Fibroblast of pulmonary artery (primary cell): ENCODE measurements at regions not wholly inside any gene's neighbourhood (a gene's known extent, or its start where the extent isn't known, plus 50 kb on each side); places are given as distances from the start of the nearest gene placed in this dataset.
"Not testable (repeated sequence)": the region's sequence is repeated elsewhere in the genome, so short reads cannot be mapped to it uniquely, and the experiment has no call there.

Source experiments
- DNase-seq: peaks from one replicate; pipeline ENCODE4 v3.0.0-alpha.2; 2010; ENCODE audit warnings: low read depth
- H3K4me3 ChIP-seq: replicated peaks from 2 replicates; pipeline ENCODE4 v1.5.1; 2011; ENCODE audit warnings: low read depth, mild to moderate bottlenecking, control low read depth, low read length, moderate library complexity
- CTCF ChIP-seq: IDR thresholded peaks from 2 replicates; pipeline ENCODE4 v1.5.1; 2011; ENCODE audit warnings: mild to moderate bottlenecking, control low read depth, low read length, inconsistent platforms; ENCODE audit errors: missing control alignments

- H3K4me3 ChIP-seq, result no peak overlapping the region
- no peak for TF ChIP-seq CTCF
These were observed 97.8 kb downstream of the HFE start for GRCh38 chr6:26185004-26185403.

GRCh38 chr6:26185802-26186201 lies 98.6 kb downstream of the HFE start:
- no peak for DNase-seq
- no peak for TF ChIP-seq CTCF
- no peak overlapping the region for H3K4me3 ChIP-seq

More at GRCh38 chr6:26185004-26185403, 97.8 kb downstream of the HFE start:
- DNase-seq, result no peak

- TF ChIP-seq CTCF, result no peak
- DNase-seq, result no peak
- H3K4me3 ChIP-seq, result no peak overlapping the region
These were observed 99.4 kb downstream of the HFE start for GRCh38 chr6:26186652-26187051.

GRCh38 chr6:26187292-26187691 lies 100.1 kb downstream of the HFE start:
- no peak overlapping the region for H3K4me3 ChIP-seq
- TF ChIP-seq CTCF, result no peak
- no peak for DNase-seq

- peak; percentile 51 for DNase-seq
- TF ChIP-seq CTCF, result no peak
- peak overlapping the region; percentile 75 for H3K4me3 ChIP-seq
These were observed 100.9 kb downstream of the HFE start for GRCh38 chr6:26187981-26188635.

GRCh38 chr6:26191512-26191911 lies 104.3 kb downstream of the HFE start:
- not testable (repeated sequence) for DNase-seq

GRCh38 chr6:26193467-26194328 lies 106.5 kb downstream of the HFE start:
- TF ChIP-seq CTCF, result no peak
- H3K4me3 ChIP-seq, result no peak overlapping the region
- no peak for DNase-seq

More at GRCh38 chr6:26191512-26191911, 104.3 kb downstream of the HFE start:
- H3K4me3 ChIP-seq, result not testable (repeated sequence)
